HepG2 (cell line): ENCODE measurements at regions not wholly inside any gene's neighbourhood (a gene's known extent, or its start where the extent isn't known, plus 50 kb on each side); places are given as distances from the start of the nearest gene placed in this dataset.

ENCODE experiments used
- BRD4 ChIP-seq: sonication (generic); formaldehyde crosslinking; IDR thresholded peaks from 2 replicates; pipeline ENCODE4 v1.4.0; 2020; ENCODE audit warnings: missing genetic modification reagents
- GATAD2A ChIP-seq: IDR thresholded peaks from 2 replicates; pipeline ENCODE4 v1.6.1; 2016
- SNAPC4 ChIP-seq: sonication (generic); formaldehyde crosslinking; IDR thresholded peaks from 2 replicates; pipeline ENCODE4 v1.4.0; 2020; ENCODE audit warnings: mild to moderate bottlenecking, missing genetic modification reagents
- SP1 ChIP-seq, 2 experiments: fragments of 450-650 bp in 1 of 2; sonication (generic) in 1 of 2; formaldehyde crosslinking in 1 of 2; IDR thresholded peaks; 2 replicates each; pipeline versions ENCODE4 v1.4.0 to v1.6.1; 2016 to 2020; ENCODE audit warnings: missing genetic modification reagents in 1 of 2
- SP5 ChIP-seq: IDR thresholded peaks from 2 replicates; pipeline ENCODE4 v1.6.1; 2016; ENCODE audit warnings: low read depth, borderline replicate concordance
- TBP ChIP-seq: sonication (generic); formaldehyde crosslinking; IDR thresholded peaks from 2 replicates; pipeline ENCODE4 v1.5.0; 2020; ENCODE audit warnings: missing genetic modification reagents
- ZFP1 ChIP-seq: IDR thresholded peaks from 2 replicates; pipeline ENCODE4 v1.6.1; 2016
- TF ChIP-seq, protein P1 (sequence below): sonication (generic); formaldehyde crosslinking; IDR thresholded peaks from 2 replicates; pipeline ENCODE4 v1.8.1; 2023; ENCODE audit warnings: mild to moderate bottlenecking, missing genetic modification reagents, borderline replicate concordance

DNA sequence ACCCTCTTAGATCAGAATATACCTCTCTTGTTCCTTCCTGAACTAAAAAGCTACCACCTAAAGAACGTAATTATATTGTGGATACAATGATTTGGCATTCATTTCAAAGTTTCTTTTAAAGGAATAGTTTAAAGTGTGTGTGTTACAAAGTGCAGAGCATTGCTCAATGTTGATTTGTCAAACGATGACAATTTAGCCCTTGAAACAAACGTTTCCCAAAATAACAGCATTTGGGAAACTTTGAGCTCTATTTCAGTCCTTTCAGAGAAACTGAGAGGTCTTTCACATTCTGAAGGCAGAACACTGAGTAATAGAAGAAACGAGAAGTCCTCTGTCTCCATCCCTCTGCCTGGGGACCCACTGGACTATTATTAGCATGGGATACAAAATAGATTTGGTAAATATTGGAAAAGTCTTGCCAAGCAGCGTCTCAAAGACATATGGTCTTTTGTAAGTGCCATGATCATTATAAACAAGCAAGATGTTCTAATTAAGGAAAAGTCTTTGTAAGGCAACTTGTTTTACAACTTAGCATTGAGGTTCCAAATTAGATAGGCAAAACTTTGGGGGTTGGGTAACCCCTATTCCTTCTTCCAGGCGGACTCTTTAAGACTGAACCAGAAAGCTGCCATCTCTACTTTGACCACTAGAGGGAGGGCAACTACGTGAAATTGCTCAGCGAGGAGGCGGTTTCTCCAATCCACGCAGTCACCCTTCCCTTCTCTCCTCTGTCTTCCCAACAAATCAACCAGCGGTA, 208.8 kb downstream of the RNF144B start:
- TF ChIP-seq, protein P1, sequence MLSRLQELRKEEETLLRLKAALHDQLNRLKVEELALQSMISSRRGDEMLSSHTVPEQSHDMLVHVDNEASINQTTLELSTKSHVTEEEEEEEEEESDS (CRISPR knock-in tag) = no peak
- TF ChIP-seq SP5 (CRISPR knock-in tag) (no peak), ZFP1 (CRISPR knock-in tag) (no peak), BRD4 (CRISPR knock-in tag) (no peak), SP1 (IDR thresholded peaks at IDR 0.05) (no peak), SP1 (CRISPR knock-in tag; IDR thresholded peaks at IDR 0.05) (no peak), SNAPC4 (no peak), TBP (CRISPR knock-in tag) (no peak), GATAD2A (CRISPR knock-in tag) (no peak)
